ENCODE measurements at regions not wholly inside any gene's neighbourhood (a gene's known extent, or its start where the extent isn't known, plus 50 kb on each side); places are given as distances from the start of the nearest gene placed in this dataset.

GRCh38 chr4:151921386-151921785 is 160.6 kb upstream of the GATB start:
- TF ChIP-seq CTCF (IDR thresholded peaks at IDR 0.05; ENCODE audit: insufficient read depth, low read depth, low read length, missing control alignments) = no peak
- no peak overlapping the region for H3K4me3 ChIP-seq (ENCODE audit: low read depth, low read length)
- no peak for DNase-seq (ENCODE audit: low read depth)

GRCh38 chr4:151917145-151917734 is 156.4 kb upstream of the GATB start:
- DNase-seq (ENCODE audit: low read depth) = no peak
- no peak for TF ChIP-seq CTCF (IDR thresholded peaks at IDR 0.05; ENCODE audit: insufficient read depth, low read depth, low read length, missing control alignments)
- no peak overlapping the region for H3K4me3 ChIP-seq (ENCODE audit: low read depth, low read length)

GRCh38 chr4:151912632-151913031 is 151.8 kb upstream of the GATB start:
- H3K4me3 ChIP-seq (ENCODE audit: low read depth, low read length) = no peak overlapping the region
- TF ChIP-seq CTCF (IDR thresholded peaks at IDR 0.05; ENCODE audit: insufficient read depth, low read depth, low read length, missing control alignments) = no peak
- no peak for DNase-seq (ENCODE audit: low read depth)

GRCh38 chr4:151911970-151912369 is 151.2 kb upstream of the GATB start:
- no peak overlapping the region for H3K4me3 ChIP-seq (ENCODE audit: low read depth, low read length)
- TF ChIP-seq CTCF (IDR thresholded peaks at IDR 0.05; ENCODE audit: insufficient read depth, low read depth, low read length, missing control alignments) = no peak
- no peak for DNase-seq (ENCODE audit: low read depth)

- no peak for TF ChIP-seq CTCF (IDR thresholded peaks at IDR 0.05; ENCODE audit: insufficient read depth, low read depth, low read length, missing control alignments)
- peak; percentile 9 for DNase-seq (ENCODE audit: low read depth)
- H3K4me3 ChIP-seq (ENCODE audit: low read depth, low read length) = no peak overlapping the region
These were observed 148.1 kb upstream of the GATB start for GRCh38 chr4:151908734-151909497.

- no peak for TF ChIP-seq CTCF (IDR thresholded peaks at IDR 0.05; ENCODE audit: insufficient read depth, low read depth, low read length, missing control alignments)
- no peak overlapping the region for H3K4me3 ChIP-seq (ENCODE audit: low read depth, low read length)
- no peak for DNase-seq (ENCODE audit: low read depth)
These were observed 147.4 kb upstream of the GATB start for GRCh38 chr4:151908201-151908600.
